Right lobe of liver (tissue), 4 donors: ENCODE measurements at regions not wholly inside any gene's neighbourhood (a gene's known extent, or its start where the extent isn't known, plus 50 kb on each side); places are given as distances from the start of the nearest gene placed in this dataset.

Experiments
- CTCF ChIP-seq, 4 donors: fragments of 200-600 bp in 3 of 4; fragments of 450-650 bp in 1 of 4; IDR thresholded peaks; one replicate each; pipeline versions ENCODE4 v1.5.1 to v1.8.0; 2016 to 2022; ENCODE audit warnings: antibody characterized with exemption in 4 of 4, mild to moderate bottlenecking in 2 of 4
- POLR2A ChIP-seq: fragments of 450-650 bp; IDR thresholded peaks from one replicate; pipeline ENCODE4 v1.6.1; 2017; ENCODE audit warnings: antibody characterized with exemption, mild to moderate bottlenecking
- donor health status: DM: no; HTN: no; CAD: no.
- donor health status: DM: no; HTN: no; CAD: no.
- donor health status: DM: no; HTN: yes; CAD: no.

- no peak for TF ChIP-seq POLR2A
- no peak for TF ChIP-seq CTCF (IDR thresholded peaks at IDR 0.05)
Observed at GRCh38 chr1:87473203-87473661, 144.6 kb downstream of the LMO4 start.
